ENCODE measurements at regions not wholly inside any gene's neighbourhood (a gene's known extent, or its start where the extent isn't known, plus 50 kb on each side); places are given as distances from the start of the nearest gene placed in this dataset.

DNA sequence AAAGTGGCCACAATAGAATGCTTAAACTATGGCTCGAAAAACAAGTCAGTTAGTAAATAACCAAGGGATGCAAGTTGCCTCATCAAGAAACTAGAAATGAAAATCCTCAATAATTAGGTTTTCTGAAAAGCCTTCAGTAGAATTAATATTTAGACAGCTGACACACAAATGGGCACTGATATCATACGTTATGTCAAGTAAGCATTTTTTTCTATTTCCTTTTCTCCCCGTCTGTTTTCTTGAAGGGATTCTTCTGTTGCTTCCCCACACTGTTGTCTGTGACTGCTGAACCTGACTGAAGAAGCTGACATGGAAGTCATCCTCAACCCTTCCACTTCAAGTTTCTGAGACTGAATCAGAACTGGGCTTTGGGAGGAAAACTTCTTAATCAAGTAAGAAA lies 151.8 kb upstream of the CADM2 start:
- TF ChIP-seq, protein P1, sequence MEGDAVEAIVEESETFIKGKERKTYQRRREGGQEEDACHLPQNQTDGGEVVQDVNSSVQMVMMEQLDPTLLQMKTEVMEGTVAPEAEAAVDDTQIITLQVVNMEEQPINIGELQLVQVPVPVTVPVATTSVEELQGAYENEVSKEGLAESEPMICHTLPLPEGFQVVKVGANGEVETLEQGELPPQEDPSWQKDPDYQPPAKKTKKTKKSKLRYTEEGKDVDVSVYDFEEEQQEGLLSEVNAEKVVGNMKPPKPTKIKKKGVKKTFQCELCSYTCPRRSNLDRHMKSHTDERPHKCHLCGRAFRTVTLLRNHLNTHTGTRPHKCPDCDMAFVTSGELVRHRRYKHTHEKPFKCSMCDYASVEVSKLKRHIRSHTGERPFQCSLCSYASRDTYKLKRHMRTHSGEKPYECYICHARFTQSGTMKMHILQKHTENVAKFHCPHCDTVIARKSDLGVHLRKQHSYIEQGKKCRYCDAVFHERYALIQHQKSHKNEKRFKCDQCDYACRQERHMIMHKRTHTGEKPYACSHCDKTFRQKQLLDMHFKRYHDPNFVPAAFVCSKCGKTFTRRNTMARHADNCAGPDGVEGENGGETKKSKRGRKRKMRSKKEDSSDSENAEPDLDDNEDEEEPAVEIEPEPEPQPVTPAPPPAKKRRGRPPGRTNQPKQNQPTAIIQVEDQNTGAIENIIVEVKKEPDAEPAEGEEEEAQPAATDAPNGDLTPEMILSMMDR (IDR thresholded peaks at IDR 0.05; ENCODE audit: borderline replicate concordance, extremely low read depth, low read length, poor library complexity, severe bottlenecking) = no peak
- no peak for TF ChIP-seq EZH2 (IDR thresholded peaks at IDR 0.05; ENCODE audit: borderline replicate concordance, low read depth, low read length, severe bottlenecking)
